HepG2 (cell line): ENCODE measurements at regions not wholly inside any gene's neighbourhood (a gene's known extent, or its start where the extent isn't known, plus 50 kb on each side); places are given as distances from the start of the nearest gene placed in this dataset.

Source experiments
- ATAC-seq: fragments of 200-7000 bp; cut with Tn5 transposase; 3 replicates; pipeline ENCODE4 v1.9.1; 2020; ENCODE audit warnings: mild to moderate bottlenecking, moderate library complexity
- BruUV-seq: library from RNA; stranded (reverse); fragments of 400-500 nt; replicated peaks from 2 replicates; lab custom pipeline; 2021; lab: Mats Ljungman, UMichigan
- CTCF ChIA-PET: fragments of 300-600 bp; formaldehyde crosslinking; extraction: SDS; loops from one replicate; lab custom pipeline; 2021; ENCODE audit warnings: low total read pairs, inconsistent platforms, low intra/inter-chr PET ratio; lab: Yijun Ruan, JAX
- POLR2A ChIA-PET: fragments of 350-600 bp; sonication (Branson Sonifier 250); formaldehyde crosslinking; loops from one replicate; lab custom pipeline; 2020; ENCODE audit warnings: antibody characterized with exemption, inconsistent platforms; lab: Yijun Ruan, JAX
- DNase-seq: peaks from one replicate; pipeline ENCODE4 v3.0.0-alpha.2; 2015; ENCODE audit warnings: low spot score
- FAIRE-seq: peaks from 3 replicates; lab custom pipeline; 2011; peaks lifted over from hg19 to GRCh38; lab: Jason Lieb, UNC
- H2AFZ ChIP-seq: one replicate; pipeline ENCODE4 v1.6.1; 2011; ENCODE audit warnings: low read length, inconsistent platforms
- H3K27ac ChIP-seq: fragments of 300-600 bp; 3 replicates; pipeline ENCODE4 v1.8.0; 2011; ENCODE audit warnings: mixed run types, mild to moderate bottlenecking, mixed read lengths, low read length, inconsistent platforms; ENCODE audit not compliant: insufficient read depth; ENCODE audit errors: extremely low read length
- H3K27me3 ChIP-seq, 2 experiments: fragments of 200-600 bp in 1 of 2; 2 replicates in 1 of 2; 3 replicates in 1 of 2; pipeline versions ENCODE4 v1.6.0 to v1.8.0; 2011; ENCODE audit warnings: low read length in 2 of 2, mild to moderate bottlenecking in 2 of 2, moderate library complexity in 2 of 2, inconsistent platforms in 1 of 2; ENCODE audit not compliant: insufficient read depth in 2 of 2, control insufficient read depth in 1 of 2
- H3K36me3 ChIP-seq, 2 experiments: fragments of 200-600 bp in 1 of 2; replicated peaks in 1 of 2; 2 replicates in 1 of 2; 3 replicates in 1 of 2; pipeline versions ENCODE4 v1.5.1 to v1.8.0; 2011; ENCODE audit warnings: low read length in 2 of 2, inconsistent platforms in 1 of 2; ENCODE audit not compliant: insufficient read depth in 2 of 2, control insufficient read depth in 1 of 2
- H3K4me1 ChIP-seq: 2 replicates; pipeline ENCODE4 v1.5.1; 2012; ENCODE audit warnings: low read length, inconsistent platforms; ENCODE audit not compliant: insufficient read depth
- H3K4me2 ChIP-seq: 2 replicates; pipeline ENCODE4 v1.6.0; 2011; ENCODE audit warnings: low read depth, low read length, inconsistent platforms
- H3K4me3 ChIP-seq, 3 experiments: fragments of 200-600 bp in 1 of 3; sonication (generic), shearing (Covaris generic) in 1 of 3; replicated peaks in 1 of 3; 2 replicates each; pipeline ENCODE4 v1.5.1; 2011 to 2016; ENCODE audit warnings: low read length in 3 of 3, inconsistent platforms in 2 of 3, low read depth in 2 of 3, mild to moderate bottlenecking in 2 of 3, control low read depth in 1 of 3, mixed read lengths in 1 of 3; ENCODE audit not compliant: insufficient read depth in 1 of 3
- H3K79me2 ChIP-seq: one replicate; pipeline ENCODE4 v1.6.1; 2011; ENCODE audit warnings: low read length, inconsistent platforms; ENCODE audit not compliant: insufficient read depth
- H3K9ac ChIP-seq: 2 replicates; pipeline ENCODE4 v1.6.0; 2011; ENCODE audit warnings: mild to moderate bottlenecking, low read depth, low read length, inconsistent platforms; ENCODE audit not compliant: insufficient read depth
- H3K9me3 ChIP-seq: 2 replicates; pipeline ENCODE4 v1.5.1; 2012; ENCODE audit warnings: mild to moderate bottlenecking, low read length
- H4K20me1 ChIP-seq: 2 replicates; pipeline ENCODE4 v1.6.0; 2011; ENCODE audit warnings: inconsistent platforms, mild to moderate bottlenecking, low read length, moderate library complexity; ENCODE audit not compliant: insufficient read depth
- BRF2 ChIP-seq: sonication (generic); formaldehyde crosslinking; IDR thresholded peaks from 2 replicates; pipeline ENCODE4 v1.8.1; 2022; ENCODE audit warnings: mild to moderate bottlenecking, missing genetic modification reagents
- CENPX ChIP-seq: sonication (generic); formaldehyde crosslinking; IDR thresholded peaks from 2 replicates; pipeline ENCODE4 v1.9.0; 2021; ENCODE audit warnings: mild to moderate bottlenecking, missing genetic modification reagents, moderate library complexity
- DR1 ChIP-seq: sonication (generic); formaldehyde crosslinking; IDR thresholded peaks from 2 replicates; pipeline ENCODE4 v1.8.0; 2021; ENCODE audit warnings: mild to moderate bottlenecking, missing genetic modification reagents, inconsistent platforms
- HDAC2 ChIP-seq: sonication (generic); formaldehyde crosslinking; IDR thresholded peaks from 2 replicates; pipeline ENCODE4 v1.4.0; 2020; ENCODE audit warnings: missing genetic modification reagents
- MYPOP ChIP-seq: sonication (generic); formaldehyde crosslinking; IDR thresholded peaks from 2 replicates; pipeline ENCODE4 v1.8.1; 2023; ENCODE audit warnings: mild to moderate bottlenecking, moderate library complexity, missing genetic modification reagents
- NFAT5 ChIP-seq: sonication (generic); formaldehyde crosslinking; IDR thresholded peaks from 2 replicates; pipeline ENCODE4 v1.4.0; 2020; ENCODE audit warnings: missing genetic modification reagents
- SNAPC2 ChIP-seq: sonication (generic); formaldehyde crosslinking; IDR thresholded peaks from 2 replicates; pipeline ENCODE4 v1.8.1; 2022; ENCODE audit warnings: mild to moderate bottlenecking, missing genetic modification reagents
- SUZ12 ChIP-seq: fragments of 150-350 bp; IDR thresholded peaks from 2 replicates; pipeline ENCODE4 v1.6.1; 2014; ENCODE audit warnings: low read depth, low read length
- TBP ChIP-seq: sonication (generic); formaldehyde crosslinking; IDR thresholded peaks from 2 replicates; pipeline ENCODE4 v1.5.0; 2020; ENCODE audit warnings: missing genetic modification reagents
- ZNF138 ChIP-seq: sonication (generic); formaldehyde crosslinking; IDR thresholded peaks from 2 replicates; pipeline ENCODE4 v1.5.0; 2020; ENCODE audit warnings: mild to moderate bottlenecking, low read depth, missing genetic modification reagents
- ZNF30 ChIP-seq: sonication (generic); formaldehyde crosslinking; IDR thresholded peaks from 2 replicates; pipeline ENCODE4 v1.5.0; 2020; ENCODE audit warnings: mild to moderate bottlenecking, missing genetic modification reagents
- ZNF367 ChIP-seq: sonication (generic); formaldehyde crosslinking; IDR thresholded peaks from 2 replicates; pipeline ENCODE4 v1.4.0; 2020; ENCODE audit warnings: missing genetic modification reagents, borderline replicate concordance
- ZNF430 ChIP-seq: sonication (generic); formaldehyde crosslinking; IDR thresholded peaks from 2 replicates; pipeline ENCODE4 v1.9.0; 2021; ENCODE audit warnings: mild to moderate bottlenecking, missing genetic modification reagents
- ZNF710 ChIP-seq: sonication (generic); formaldehyde crosslinking; IDR thresholded peaks from 2 replicates; pipeline ENCODE4 v1.5.0; 2020; ENCODE audit warnings: mild to moderate bottlenecking, missing genetic modification reagents, borderline replicate concordance
- ZNF841 ChIP-seq: sonication (generic); formaldehyde crosslinking; IDR thresholded peaks from 2 replicates; pipeline ENCODE4 v1.8.1; 2023; ENCODE audit warnings: missing genetic modification reagents, borderline replicate concordance
- WGBS: methylation state at CpG from one replicate; pipeline ENCODE4 v1.1.6; 2017; ENCODE audit warnings: low lambda C conversion rate; 5-methylcytosine and 5-hydroxymethylcytosine counted together
- in situ Hi-C: cut with HindIII; loops from 2 replicates; pipeline ENCODE4 v1.10.0; 2017; ENCODE audit warnings: low pct_unique_long_range_greater_than_20kb; ENCODE audit not compliant: extremely low pct_ligation_motif_present
- intact Hi-C: fragments of 100-400 bp; cut with micrococcal nuclease; formaldehyde crosslinking; loops from one replicate; pipeline ENCODE4 v1.10.0; 2022; ENCODE audit not compliant: unreplicated experiment

GRCh38 chr16:55273959-55274358, 50.0 kb upstream of the IRX6 start:
- Histone ChIP-seq H3K4me3 (no peak overlapping the region), H3K27me3 (no peaks in the 10 kb centered on the region), H3K27ac (no peak overlapping the region), H3K79me2 (no peaks in the 10 kb centered on the region), H3K9ac (no peak overlapping the region), H3K4me1 (no peaks in the 10 kb centered on the region), H3K4me2 (no peak overlapping the region), H4K20me1 (no peaks in the 10 kb centered on the region), H3K36me3 (no peaks in the 10 kb centered on the region), H3K9me3 (no peaks in the 10 kb centered on the region), H2AFZ (no peak overlapping the region)
- FAIRE-seq (no peak), ATAC-seq (no peak), DNase-seq (no peak)
- CTCF ChIA-PET, result no interaction called here
- POLR2A ChIA-PET, result no interaction called here
- intact Hi-C loops (no loop called here), in situ Hi-C loops (loop anchor here (25.0 kb wide), 1 partner anchor 1337 kb away; no protein-coding TSS in a partner anchor)
- 14% methylated on average over 5 of the region's 5 CpGs for WGBS
- TF ChIP-seq ZNF430 (CRISPR knock-in tag) (no peak), SNAPC2 (no peak), NFAT5 (CRISPR knock-in tag) (no peak), ZNF367 (CRISPR knock-in tag) (no peak), TBP (CRISPR knock-in tag) (no peak), CENPX (CRISPR knock-in tag) (no peak), ZNF710 (CRISPR knock-in tag) (no peak), ZNF30 (CRISPR knock-in tag) (no peak), DR1 (CRISPR knock-in tag) (no peak), MYPOP (CRISPR knock-in tag) (no peak), HDAC2 (no peak), ZNF138 (no peak), BRF2 (no peak), ZNF841 (CRISPR knock-in tag) (no peak), SUZ12 (no peak)
- BruUV-seq, result no TSS peak
